OCI-LY3 (cell line): ENCODE measurements at regions not wholly inside any gene's neighbourhood (a gene's known extent, or its start where the extent isn't known, plus 50 kb on each side); places are given as distances from the start of the nearest gene placed in this dataset.
A peak's percentile ranks its signal among the peaks of the same experiment; 100 is the strongest.

Experiments
- H2AFZ ChIP-seq: fragments of 200-600, 300-600 bp; shearing (Covaris generic); 2 replicates; pipeline ENCODE4 v1.6.0; 2014; ENCODE audit warnings: antibody characterized with exemption, low read depth, low read length
- H3K27ac ChIP-seq: fragments of 200-600, 300-600 bp; sonication (generic); 2 replicates; pipeline ENCODE4 v1.5.1; 2014; ENCODE audit warnings: mild to moderate bottlenecking, low read length, moderate library complexity, mixed read lengths
- H3K27me3 ChIP-seq: fragments of 200-600, 300-600 bp; sonication (generic); 2 replicates; pipeline ENCODE4 v1.6.1; 2014; ENCODE audit warnings: low read depth, low read length, mixed read lengths
- H3K36me3 ChIP-seq: fragments of 200-600, 300-600 bp; sonication (generic); replicated peaks from 2 replicates; pipeline ENCODE3; 2014; ENCODE audit warnings: low read depth, low read length, mixed read lengths
- H3K4me1 ChIP-seq: fragments of 300-600, 200-600 bp; sonication (generic); 2 replicates; pipeline ENCODE4 v1.6.1; 2014; ENCODE audit warnings: low read length, mixed read lengths
- H3K4me2 ChIP-seq: fragments of 200-600, 300-600 bp; sonication (generic); 2 replicates; pipeline ENCODE4 v1.6.1; 2014; ENCODE audit warnings: low read length, mixed read lengths
- H3K4me3 ChIP-seq: fragments of 300-600, 200-600 bp; sonication (generic); 2 replicates; pipeline ENCODE4 v1.5.1; 2014; ENCODE audit warnings: antibody characterized with exemption, mild to moderate bottlenecking, low read length, moderate library complexity
- H3K79me2 ChIP-seq: fragments of 300-600, 200-600 bp; shearing (Covaris generic); 2 replicates; pipeline ENCODE4 v1.6.1; 2014; ENCODE audit warnings: mild to moderate bottlenecking, low read length, mixed read lengths
- H3K9ac ChIP-seq: fragments of 300-600, 200-600 bp; shearing (Covaris generic); 2 replicates; pipeline ENCODE4 v1.6.0; 2014; ENCODE audit warnings: mild to moderate bottlenecking, low read length, moderate library complexity
- H3K9me3 ChIP-seq: fragments of 200-600, 300-600 bp; shearing (Covaris generic); 2 replicates; pipeline ENCODE4 v1.6.1; 2014; ENCODE audit warnings: low read length, mixed read lengths; ENCODE audit not compliant: insufficient read depth
- H4K20me1 ChIP-seq: fragments of 200-600, 300-600 bp; sonication (generic); 2 replicates; pipeline ENCODE4 v1.6.1; 2016; ENCODE audit warnings: low read length, mixed read lengths; ENCODE audit not compliant: insufficient read depth
- CTCF ChIP-seq: fragments of 200-600, 300-600 bp; sonication (generic); IDR thresholded peaks from 2 replicates; pipeline ENCODE4 v1.5.1; 2014; ENCODE audit warnings: antibody characterized with exemption, low read length, low read depth
- EZH2phosphoT487 ChIP-seq: fragments of 200-600 bp; shearing (Covaris generic); IDR thresholded peaks from 2 replicates; pipeline ENCODE4 v1.6.1; 2018; ENCODE audit warnings: antibody characterized with exemption, mixed run types, low read depth

GRCh38 chr5:4941161-4941560, 199.0 kb upstream of the ADAMTS16 start:
- TF ChIP-seq CTCF = no peak
- TF ChIP-seq EZH2phosphoT487 = no peak
- Histone ChIP-seq H4K20me1 (no peaks in the 10 kb centered on the region), H3K4me1 (no peaks in the 10 kb centered on the region), H3K9ac (no peak overlapping the region), H3K4me2 (no peak overlapping the region), H3K79me2 (no peaks in the 10 kb centered on the region), H3K36me3 (no peaks in the 10 kb centered on the region), H3K9me3 (no peaks in the 10 kb centered on the region), H3K27ac (no peak overlapping the region), H3K4me3 (no peak overlapping the region), H3K27me3 (no peaks in the 10 kb centered on the region), H2AFZ (no peak overlapping the region)

DNA sequence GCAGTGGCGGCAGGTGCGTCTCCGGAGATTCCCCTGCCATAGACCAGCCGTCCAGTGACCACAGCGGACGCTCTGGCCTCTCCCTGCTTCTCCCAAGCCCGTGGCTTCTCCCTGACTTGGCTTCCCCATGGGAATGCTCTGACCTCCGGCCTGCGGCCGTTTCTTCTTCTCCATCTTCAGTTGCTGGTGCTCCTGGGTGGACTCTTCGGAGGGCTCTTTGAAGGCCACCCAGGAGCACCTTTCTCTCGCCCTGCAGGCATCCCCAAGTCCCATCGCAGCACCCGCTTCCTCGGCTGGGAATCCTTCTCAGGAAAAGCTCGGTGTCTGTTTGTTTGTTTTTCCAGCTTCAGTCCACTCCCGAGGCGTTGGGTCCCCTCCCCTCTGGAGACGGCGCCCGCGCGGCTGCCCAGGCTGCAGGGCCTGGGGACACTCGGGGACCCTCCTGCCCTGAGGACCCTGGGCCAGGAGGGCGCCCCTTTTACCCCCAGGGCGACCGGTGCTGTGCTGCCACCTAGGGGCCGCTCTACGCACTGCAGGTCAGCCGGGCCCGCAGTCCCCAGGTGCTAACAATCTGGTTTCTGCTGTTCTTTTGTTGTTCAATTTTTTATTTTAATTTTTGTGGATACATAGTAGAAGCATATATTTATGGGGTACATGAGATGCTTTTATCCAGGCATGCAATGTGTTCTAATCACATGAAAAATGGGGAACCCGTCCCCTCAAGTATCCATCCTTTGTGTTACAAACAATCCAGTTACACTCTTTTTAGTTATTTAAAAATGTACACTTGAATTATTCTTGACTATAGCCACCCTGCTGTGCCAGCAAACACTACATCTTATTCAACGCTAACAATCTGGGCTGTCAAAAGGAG, 197.9 kb upstream of the ADAMTS16 start:
- peak overlapping the region; percentile 74; the same call in 1 of the 2 replicates for H2AFZ ChIP-seq
- no peaks in the 10 kb centered on the region for H3K79me2 ChIP-seq
- no peak overlapping the region for H3K9ac ChIP-seq
- H3K27me3 ChIP-seq = no peaks in the 10 kb centered on the region
- H4K20me1 ChIP-seq = no peaks in the 10 kb centered on the region
- H3K4me2 ChIP-seq = peak overlapping the region; percentile 56
- no peaks in the 10 kb centered on the region for H3K36me3 ChIP-seq
- H3K27ac ChIP-seq = no peak overlapping the region
- H3K4me3 ChIP-seq = peak overlapping the region; percentile 58
- TF ChIP-seq CTCF = peak; percentile 77
- TF ChIP-seq EZH2phosphoT487 = no peak
- no peaks in the 10 kb centered on the region for H3K9me3 ChIP-seq
- no peaks in the 10 kb centered on the region for H3K4me1 ChIP-seq

DNA sequence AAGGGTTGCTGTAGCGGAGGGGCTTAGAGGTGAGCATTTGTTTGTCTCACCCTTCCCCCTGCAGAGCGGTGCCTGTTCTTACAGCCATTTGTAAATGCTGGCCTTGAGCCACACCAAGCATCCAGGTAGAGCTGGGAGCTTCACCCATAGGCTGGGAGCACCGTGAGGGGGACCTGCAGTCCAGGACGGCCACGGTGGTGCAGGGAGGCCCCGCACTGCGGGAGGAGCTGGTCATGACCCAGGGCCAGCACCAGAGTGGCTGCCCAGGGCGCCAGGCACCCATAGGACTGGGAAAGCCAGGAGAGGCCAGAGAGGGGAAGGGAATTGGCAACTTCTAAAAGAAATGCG, 197.3 kb upstream of the ADAMTS16 start:
- H3K27ac ChIP-seq = no peak overlapping the region
- H3K9me3 ChIP-seq = no peaks in the 10 kb centered on the region
- H3K4me3 ChIP-seq = no peak overlapping the region
- H3K4me2 ChIP-seq = no peak overlapping the region
- no peak for TF ChIP-seq EZH2phosphoT487
- TF ChIP-seq CTCF = no peak
- H4K20me1 ChIP-seq = no peaks in the 10 kb centered on the region
- no peak overlapping the region for H2AFZ ChIP-seq
- H3K4me1 ChIP-seq = no peaks in the 10 kb centered on the region
- no peaks in the 10 kb centered on the region for H3K36me3 ChIP-seq
- H3K9ac ChIP-seq = no peak overlapping the region
- no peaks in the 10 kb centered on the region for H3K27me3 ChIP-seq
- H3K79me2 ChIP-seq = no peaks in the 10 kb centered on the region

DNA sequence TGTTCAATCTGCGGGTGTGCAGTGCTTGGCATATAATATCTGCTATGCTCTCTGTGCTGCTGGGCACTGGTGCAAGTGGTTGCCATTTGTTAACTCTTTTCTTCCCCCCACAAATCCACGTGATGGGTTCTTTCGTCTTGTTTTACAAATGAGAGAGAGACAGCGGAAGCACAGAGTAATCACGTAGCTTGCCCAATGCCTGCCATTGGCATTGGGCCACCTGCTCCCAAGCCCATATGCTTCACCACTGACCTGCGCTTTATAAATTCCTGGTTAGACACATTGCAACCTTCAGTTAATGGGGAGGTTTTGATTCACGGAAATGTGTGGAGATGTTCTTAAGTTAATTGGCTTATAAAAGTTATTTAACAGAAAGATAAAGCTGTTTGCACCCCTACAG, 194.8 kb upstream of the ADAMTS16 start:
- Histone ChIP-seq H3K79me2 (no peaks in the 10 kb centered on the region), H3K36me3 (no peaks in the 10 kb centered on the region), H3K9me3 (no peaks in the 10 kb centered on the region), H3K9ac (no peak overlapping the region), H3K27me3 (no peaks in the 10 kb centered on the region), H3K4me1 (no peaks in the 10 kb centered on the region), H3K27ac (no peak overlapping the region), H3K4me2 (no peak overlapping the region), H2AFZ (no peak overlapping the region), H3K4me3 (no peak overlapping the region), H4K20me1 (no peaks in the 10 kb centered on the region)
- TF ChIP-seq CTCF (no peak), EZH2phosphoT487 (no peak)
